Omental fat pad (tissue), 3 donors: ENCODE measurements at regions not wholly inside any gene's neighbourhood (a gene's known extent, or its start where the extent isn't known, plus 50 kb on each side); places are given as distances from the start of the nearest gene placed in this dataset.

Experiments used
- ATAC-seq: fragments of 150-250 bp; one replicate; pipeline ENCODE4 v1.9.1; 2016; ENCODE audit warnings: mild to moderate bottlenecking, moderate library complexity; ENCODE audit not compliant: low FRiP score
- DNase-seq: peaks from one replicate; pipeline ENCODE4 v3.0.0-alpha.2; 2019; ENCODE audit warnings: low spot score
- CTCF ChIP-seq, 3 donors: fragments of 450-650 bp; IDR thresholded peaks; one replicate each; pipeline ENCODE4 v1.5.1; 2016 to 2017; ENCODE audit warnings: antibody characterized with exemption in 3 of 3, mild to moderate bottlenecking in 3 of 3, moderate library complexity in 2 of 3

- no peak for DNase-seq
- ATAC-seq = no peak
- TF ChIP-seq CTCF (IDR thresholded peaks at IDR 0.05) = no peak
Measured at GRCh38 chr20:12256806-12257205, 339.1 kb downstream of the BTBD3 start.

- TF ChIP-seq CTCF (IDR thresholded peaks at IDR 0.05) = no peak
- DNase-seq = no peak
- no peak for ATAC-seq
Measured at GRCh38 chr20:12262747-12263146, 345.1 kb downstream of the BTBD3 start.

- no peak for DNase-seq
- no peak for ATAC-seq
- no peak for TF ChIP-seq CTCF (IDR thresholded peaks at IDR 0.05)
Measured at GRCh38 chr20:12264711-12265110, 347.0 kb downstream of the BTBD3 start.

- ATAC-seq = no peak
- DNase-seq = no peak
- no peak for TF ChIP-seq CTCF (IDR thresholded peaks at IDR 0.05)
Measured at GRCh38 chr20:12265662-12266061, 348.0 kb downstream of the BTBD3 start.

- ATAC-seq (no peak), DNase-seq (no peak)
- no peak for TF ChIP-seq CTCF (IDR thresholded peaks at IDR 0.05)
Measured at GRCh38 chr20:12269579-12269978, 351.9 kb downstream of the BTBD3 start.

- no peak for TF ChIP-seq CTCF (IDR thresholded peaks at IDR 0.05)
- ATAC-seq = no peak
- no peak for DNase-seq
Measured at GRCh38 chr20:12270863-12271262, 353.2 kb downstream of the BTBD3 start.

- ATAC-seq (no peak), DNase-seq (no peak)
- TF ChIP-seq CTCF (IDR thresholded peaks at IDR 0.05) = no peak
Measured at GRCh38 chr20:12276011-12276673, 358.4 kb downstream of the BTBD3 start.
